Aorta (tissue), 5 donors: ENCODE measurements at regions not wholly inside any gene's neighbourhood (a gene's known extent, or its start where the extent isn't known, plus 50 kb on each side); places are given as distances from the start of the nearest gene placed in this dataset.
A peak's percentile ranks its signal among the peaks of the same experiment; 100 is the strongest.

Experiments used
- ATAC-seq: fragments of 200-7000 bp; cut with Tn5 transposase; one replicate; pipeline ENCODE4 v1.9.1; 2022; ENCODE audit warnings: moderate library complexity; ENCODE audit not compliant: low FRiP score
- DNase-seq, 2 donors: peaks; one replicate each; pipeline ENCODE4 v3.0.0-alpha.2; 2020
- H3K27ac ChIP-seq, 2 donors: one replicate each; pipeline ENCODE4 v1.5.1; 2013; ENCODE audit warnings: low read length in 2 of 2, mild to moderate bottlenecking in 2 of 2, moderate library complexity in 2 of 2, control low read depth in 1 of 2, inconsistent platforms in 1 of 2, low read depth in 1 of 2
- H3K27me3 ChIP-seq, 2 donors: one replicate each; pipeline ENCODE4 v1.6.1; 2013; ENCODE audit warnings: control low read depth in 1 of 2, low read length in 1 of 2, mild to moderate bottlenecking in 1 of 2, moderate library complexity in 1 of 2; ENCODE audit not compliant: insufficient read depth in 2 of 2, control insufficient read depth in 1 of 2
- H3K36me3 ChIP-seq, 2 donors: one replicate each; pipeline ENCODE4 v1.6.1; 2013; ENCODE audit warnings: control low read depth in 1 of 2, low read length in 1 of 2, mild to moderate bottlenecking in 1 of 2; ENCODE audit not compliant: insufficient read depth in 2 of 2, control insufficient read depth in 1 of 2
- H3K4me1 ChIP-seq, 2 donors: one replicate each; pipeline ENCODE4 v1.6.1; 2013; ENCODE audit warnings: low read length in 2 of 2, control low read depth in 1 of 2, mild to moderate bottlenecking in 1 of 2, moderate library complexity in 1 of 2; ENCODE audit not compliant: insufficient read depth in 2 of 2, control insufficient read depth in 1 of 2
- H3K4me3 ChIP-seq, 2 donors: one replicate each; pipeline ENCODE4 v1.5.1; 2013; ENCODE audit warnings: low read length in 2 of 2, control low read depth in 1 of 2, mild to moderate bottlenecking in 1 of 2
- H3K9me3 ChIP-seq: one replicate; pipeline ENCODE4 v1.6.1; 2013; ENCODE audit warnings: mild to moderate bottlenecking, low read length; ENCODE audit not compliant: control insufficient read depth
- WGBS, 2 donors: extraction: QIAGEN DNeasy Blood & Tissue Kit; methylation state at CpG; one replicate each; pipeline ENCODE4 v1.1.7; 2013; 5-methylcytosine and 5-hydroxymethylcytosine counted together
- intact Hi-C, 2 donors: fragments of 100-400 bp; cut with DNase I; formaldehyde crosslinking; loops; one replicate each; pipeline versions ENCODE4 v1.14.2 to v1.15.0; 2022
- donor health status: healthy with polysubstance abuse.
- donor health status: Bipolar disorder and iron deficiency.
- donor health status: DM: no; HTN: no; CAD: no.
- donor health status: DM: no; HTN: no; CAD: no.
- donor health status: DM: yes; HTN: yes; CAD: no.

GRCh38 chr2:220011859-220012258 lies 384.4 kb downstream of the SLC4A3 start:
- intact Hi-C loops: no loop called here
- no peak overlapping the region for H3K27ac ChIP-seq
- DNase-seq (no peak), ATAC-seq (no peak)
- no peak overlapping the region for H3K4me3 ChIP-seq
- H3K36me3 ChIP-seq: no peaks in the 10 kb centered on the region
- WGBS, 2 donors: 96 to 97% methylated on average over 1 of the region's 1 CpG
- no peaks in the 10 kb centered on the region for H3K27me3 ChIP-seq
- no peaks in the 10 kb centered on the region for H3K4me1 ChIP-seq
- H3K9me3 ChIP-seq: peaks cover 1% of the 10 kb centered on the region

GRCh38 chr2:220014961-220015360 lies 387.5 kb downstream of the SLC4A3 start:
- Histone ChIP-seq H3K4me1 (no peaks in the 10 kb centered on the region), H3K36me3 (no peaks in the 10 kb centered on the region), H3K27me3 (no peaks in the 10 kb centered on the region), H3K9me3 (peaks cover 1% of the 10 kb centered on the region), H3K27ac (no peak overlapping the region), H3K4me3 (no peak overlapping the region)
- WGBS, 2 donors: 92 to 93% methylated on average over 2 of the region's 2 CpGs
- ATAC-seq: no peak
- DNase-seq: no peak
- intact Hi-C loops: no loop called here

GRCh38 chr2:220015576-220015975 lies 388.1 kb downstream of the SLC4A3 start:
- Histone ChIP-seq H3K27ac (no peak overlapping the region), H3K36me3 (no peaks in the 10 kb centered on the region), H3K27me3 (no peaks in the 10 kb centered on the region), H3K4me3 (no peak overlapping the region), H3K9me3 (peaks cover 1% of the 10 kb centered on the region), H3K4me1 (no peaks in the 10 kb centered on the region)
- ATAC-seq: no peak
- intact Hi-C loops: no loop called here
- no peak for DNase-seq
- WGBS, 2 donors: 77 to 78% methylated on average over 1 of the region's 1 CpG

- intact Hi-C loops: no loop called here
- Histone ChIP-seq H3K27me3 (no peaks in the 10 kb centered on the region), H3K36me3 (no peaks in the 10 kb centered on the region), H3K4me3 (no peak overlapping the region), H3K4me1 (no peaks in the 10 kb centered on the region), H3K9me3 (no peaks in the 10 kb centered on the region), H3K27ac (no peak overlapping the region)
- 92 to 96% methylated on average over 1 of the region's 1 CpG for WGBS, 2 donors
- ATAC-seq (no peak), DNase-seq (no peak)
These were observed 397.8 kb downstream of the SLC4A3 start for GRCh38 chr2:220025207-220025606.

- ATAC-seq (no peak), DNase-seq (no peak)
- Histone ChIP-seq H3K27ac (no peak overlapping the region), H3K27me3 (no peaks in the 10 kb centered on the region), H3K4me3 (no peak overlapping the region), H3K4me1 (peaks cover 0 to under 1% of the 10 kb centered on the region in 2 donors), H3K9me3 (no peaks in the 10 kb centered on the region), H3K36me3 (no peaks in the 10 kb centered on the region)
- intact Hi-C loops: no loop called here
- WGBS, 2 donors: 88 to 90% methylated on average over 1 of the region's 1 CpG
These were observed 401.6 kb downstream of the SLC4A3 start for GRCh38 chr2:220029013-220029412.

GRCh38 chr2:220033546-220033945 lies 406.1 kb downstream of the SLC4A3 start:
- intact Hi-C loops: no loop called here
- DNase-seq (no peak), ATAC-seq (no peak)
- WGBS, 2 donors: 58 to 81% methylated on average over 1 of the region's 1 CpG
- Histone ChIP-seq H3K27me3 (no peaks in the 10 kb centered on the region), H3K27ac (no peak overlapping the region), H3K4me3 (no peak overlapping the region), H3K4me1 (peaks cover 0 to 4% of the 10 kb centered on the region in 2 donors), H3K36me3 (no peaks in the 10 kb centered on the region), H3K9me3 (no peaks in the 10 kb centered on the region)

- ATAC-seq: no peak
- H3K27ac ChIP-seq: peak overlapping the region in 1 of 2 donors; percentile 51
- H3K4me1 ChIP-seq: peaks cover 0 to 4% of the 10 kb centered on the region in 2 donors
- no peaks in the 10 kb centered on the region for H3K27me3 ChIP-seq
- H3K4me3 ChIP-seq: no peak overlapping the region
- intact Hi-C loops: no loop called here
- DNase-seq: peak in 1 of 2 donors; percentile 54
- H3K9me3 ChIP-seq: no peaks in the 10 kb centered on the region
- H3K36me3 ChIP-seq: no peaks in the 10 kb centered on the region
These were observed 407.1 kb downstream of the SLC4A3 start for GRCh38 chr2:220034426-220035130.

- no peak for ATAC-seq
- Histone ChIP-seq H3K9me3 (no peaks in the 10 kb centered on the region), H3K36me3 (no peaks in the 10 kb centered on the region), H3K4me3 (no peak overlapping the region), H3K27ac (no peak overlapping the region), H3K27me3 (no peaks in the 10 kb centered on the region), H3K4me1 (peaks cover 0 to 4% of the 10 kb centered on the region in 2 donors)
- DNase-seq: no peak
- intact Hi-C loops: no loop called here
These were observed 409.0 kb downstream of the SLC4A3 start for GRCh38 chr2:220036431-220036830.

- WGBS, 2 donors: 94 to 99% methylated on average over 5 of the region's 5 CpGs
- H3K36me3 ChIP-seq: no peaks in the 10 kb centered on the region
- no peaks in the 10 kb centered on the region for H3K9me3 ChIP-seq
- H3K27me3 ChIP-seq: no peaks in the 10 kb centered on the region
- peaks cover 0 to 5% of the 10 kb centered on the region in 2 donors for H3K4me1 ChIP-seq
- ATAC-seq (no peak), DNase-seq (no peak)
- intact Hi-C loops: no loop called here
- H3K4me3 ChIP-seq: no peak overlapping the region
- H3K27ac ChIP-seq: no peak overlapping the region
These were observed 412.9 kb downstream of the SLC4A3 start for GRCh38 chr2:220040346-220040745.
